ENCODE measurements at regions not wholly inside any gene's neighbourhood (a gene's known extent, or its start where the extent isn't known, plus 50 kb on each side); places are given as distances from the start of the nearest gene placed in this dataset.

DNA sequence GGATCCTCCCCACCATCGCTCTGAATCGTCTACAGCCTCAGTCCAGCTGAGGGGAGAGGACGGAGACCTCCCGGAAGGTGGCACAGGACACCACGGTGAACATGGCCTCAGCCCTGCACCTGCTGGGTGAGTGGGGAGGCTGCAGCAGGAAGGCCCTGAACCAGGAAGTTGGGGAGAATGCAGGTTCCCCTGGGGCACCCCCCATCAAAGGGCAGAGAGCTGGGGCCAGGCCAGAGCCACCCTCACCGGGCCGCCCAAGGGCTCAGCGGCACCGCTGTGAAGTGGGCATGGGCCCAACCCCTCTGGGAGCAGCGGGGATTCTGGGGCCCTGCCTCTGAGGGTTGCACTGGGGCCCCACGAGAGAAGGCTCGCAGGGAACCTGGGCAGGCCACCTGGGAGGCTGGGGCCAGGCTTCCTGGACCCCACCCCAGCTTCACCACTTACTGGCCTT is 98.7 kb downstream of the MICALL2 start:
- no peak overlapping the region for H3K27ac Mint-ChIP-seq
- ATAC-seq (no peak), DNase-seq (no peak)
- no peaks in the 10 kb centered on the region for H3K27me3 Mint-ChIP-seq
- H3K9me3 Mint-ChIP-seq (ENCODE audit: low read depth) = peaks cover 3% of the 10 kb centered on the region
- no peaks in the 10 kb centered on the region for H3K4me1 Mint-ChIP-seq
- H3K36me3 Mint-ChIP-seq = no peaks in the 10 kb centered on the region
- no peak overlapping the region for H3K4me3 Mint-ChIP-seq
- CTCF ChIA-PET = no interaction called here

- DNase-seq = no peak
- no peaks in the 10 kb centered on the region for H3K36me3 Mint-ChIP-seq
- H3K27ac Mint-ChIP-seq = no peak overlapping the region
- H3K27me3 Mint-ChIP-seq = no peaks in the 10 kb centered on the region
- CTCF ChIA-PET = no interaction called here
- H3K9me3 Mint-ChIP-seq (ENCODE audit: low read depth) = peaks cover 3% of the 10 kb centered on the region
- no peak overlapping the region for H3K4me3 Mint-ChIP-seq
- no peak for ATAC-seq
- no peaks in the 10 kb centered on the region for H3K4me1 Mint-ChIP-seq
These were observed 98.1 kb downstream of the MICALL2 start for GRCh38 chr7:1361016-1361755.

DNA sequence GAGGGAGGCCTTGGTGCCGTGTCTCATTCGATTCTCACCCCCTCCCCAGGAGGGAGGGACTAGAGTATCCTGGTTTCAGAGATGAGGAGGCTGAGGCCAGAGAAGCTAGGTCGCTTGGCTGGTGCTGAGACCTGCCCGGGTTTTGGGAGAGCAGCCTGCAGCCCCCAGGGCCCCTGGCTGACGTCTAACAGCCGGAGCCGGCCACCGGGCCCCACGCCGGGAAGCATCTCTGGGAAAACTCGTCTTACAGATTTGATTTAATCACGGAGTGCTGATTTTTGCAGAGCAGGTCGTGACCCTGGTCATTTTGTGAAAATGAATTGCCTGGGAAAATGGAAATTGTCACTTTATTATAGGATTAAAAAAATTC is 97.5 kb downstream of the MICALL2 start:
- H3K4me1 Mint-ChIP-seq = no peaks in the 10 kb centered on the region
- no peak for DNase-seq
- no peak overlapping the region for H3K27ac Mint-ChIP-seq
- H3K36me3 Mint-ChIP-seq = no peaks in the 10 kb centered on the region
- no peaks in the 10 kb centered on the region for H3K27me3 Mint-ChIP-seq
- no peak for ATAC-seq
- H3K9me3 Mint-ChIP-seq (ENCODE audit: low read depth) = peaks cover 2% of the 10 kb centered on the region
- no peak overlapping the region for H3K4me3 Mint-ChIP-seq
- CTCF ChIA-PET = no interaction called here

DNA sequence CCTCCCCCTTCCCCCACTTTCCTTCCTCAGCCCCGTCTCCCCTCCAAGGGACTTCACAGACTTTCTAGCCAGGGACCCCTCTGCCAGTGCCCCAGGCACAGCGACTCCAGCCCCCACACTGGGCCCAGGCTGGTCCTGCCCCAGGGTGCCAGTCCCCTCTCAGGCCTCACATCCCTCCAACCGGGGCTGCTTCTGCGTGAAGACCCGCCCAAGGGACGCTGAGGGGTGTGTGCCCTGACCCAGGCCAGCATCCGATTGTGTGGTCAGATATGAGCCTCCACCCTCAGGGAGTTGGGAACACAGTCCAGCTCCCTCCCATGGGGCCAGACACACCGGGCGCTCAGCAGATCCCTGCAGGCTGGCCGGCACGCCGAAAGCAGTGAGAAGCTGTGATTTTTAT is 97.0 kb downstream of the MICALL2 start:
- H3K27ac Mint-ChIP-seq = no peak overlapping the region
- peaks cover 3% of the 10 kb centered on the region for H3K27me3 Mint-ChIP-seq
- ATAC-seq = no peak
- no peaks in the 10 kb centered on the region for H3K4me1 Mint-ChIP-seq
- H3K36me3 Mint-ChIP-seq = no peaks in the 10 kb centered on the region
- H3K4me3 Mint-ChIP-seq = no peak overlapping the region
- no peak for DNase-seq
- H3K9me3 Mint-ChIP-seq (ENCODE audit: low read depth) = no peaks in the 10 kb centered on the region
- CTCF ChIA-PET = no interaction called here

DNA sequence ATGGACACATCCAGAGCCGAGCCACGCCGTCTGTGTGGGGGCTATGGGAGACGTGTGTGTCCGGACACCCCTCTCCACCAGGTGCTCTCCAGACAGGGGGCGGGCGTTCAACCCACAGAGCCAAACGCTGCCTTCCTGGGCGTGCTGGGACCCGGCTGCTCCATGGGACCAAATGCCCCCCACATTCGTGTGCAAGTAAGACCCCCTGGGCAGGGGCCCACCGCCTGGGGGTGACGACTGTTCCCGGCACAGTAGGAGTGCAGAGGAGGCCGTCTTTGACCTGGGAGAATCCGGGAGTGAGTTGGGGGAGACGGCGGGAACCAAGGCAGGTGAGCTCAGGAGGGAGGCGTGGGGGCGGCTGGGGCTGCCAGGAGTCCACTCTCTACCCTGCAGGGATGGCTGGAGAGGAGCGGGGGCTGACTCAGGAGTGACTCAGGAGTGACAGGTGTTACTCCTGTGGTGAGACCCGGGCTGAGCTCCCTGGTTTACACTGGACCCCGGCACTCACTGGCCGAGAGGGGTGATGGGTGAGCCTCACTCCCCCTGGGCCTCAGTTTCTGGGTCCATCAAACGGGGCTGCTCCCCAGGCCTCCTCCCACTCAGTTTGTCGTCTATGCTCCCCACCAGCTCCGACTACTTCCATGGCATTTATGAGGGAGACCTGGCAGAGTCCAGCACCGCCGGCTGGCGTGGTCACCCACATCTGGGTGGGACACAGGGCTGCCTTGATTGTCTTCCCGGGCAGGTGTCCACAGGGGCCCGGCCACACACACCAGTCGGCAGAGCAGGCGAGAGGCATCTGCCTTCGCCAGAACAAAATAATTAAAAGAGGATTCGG is 95.0 kb downstream of the MICALL2 start:
- DNase-seq (no peak), ATAC-seq (no peak)
- Mint-ChIP-seq H3K4me1 (no peaks in the 10 kb centered on the region), H3K36me3 (no peaks in the 10 kb centered on the region), H3K27ac (no peak overlapping the region), H3K9me3 (ENCODE audit: low read depth) (no peaks in the 10 kb centered on the region), H3K4me3 (no peak overlapping the region), H3K27me3 (peaks cover 19% of the 10 kb centered on the region)
- CTCF ChIA-PET = interaction anchor here (1.4 kb wide), 1 partner anchor 49 kb away, joined by 3 read pairs; no protein-coding TSS in a partner anchor

DNA sequence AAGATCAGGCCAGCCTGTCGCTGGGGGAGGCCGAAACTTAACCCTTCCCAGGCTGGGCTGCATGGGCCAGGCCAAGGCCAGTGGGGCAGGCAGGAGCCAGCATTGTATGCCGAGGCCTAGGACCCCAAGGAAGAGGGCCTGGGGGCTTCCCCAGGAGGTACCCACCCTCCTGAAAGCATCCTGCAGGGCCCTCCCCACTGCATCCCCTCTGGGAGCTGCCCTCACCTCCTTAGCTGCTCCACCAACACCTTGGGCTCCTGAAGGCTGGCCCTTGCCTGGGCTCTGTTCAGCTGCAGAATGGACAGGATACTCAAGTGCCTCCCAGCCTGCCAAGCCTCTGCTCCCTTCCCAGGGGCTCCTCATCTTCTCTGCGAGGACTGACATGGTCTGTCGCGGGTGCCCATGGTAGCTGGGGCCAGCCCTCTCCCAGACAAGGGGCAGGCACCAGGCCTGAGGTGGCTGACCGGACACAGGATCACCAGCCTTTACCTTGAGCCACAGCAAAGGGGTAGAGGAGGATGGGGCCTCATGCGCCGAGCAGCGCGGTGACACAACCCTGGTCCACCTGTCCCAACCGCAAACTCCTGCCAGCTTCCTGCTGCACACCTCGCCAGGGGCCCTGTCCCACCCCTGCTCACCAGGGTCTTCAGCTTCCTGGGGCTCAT is 94.2 kb downstream of the MICALL2 start:
- H3K36me3 Mint-ChIP-seq = no peaks in the 10 kb centered on the region
- CTCF ChIA-PET = interaction anchor here (0.8 to 1.4 kb wide), 2 partner anchors 48 to 52 kb away, joined by 3 read pairs; no protein-coding TSS in a partner anchor
- ATAC-seq = no peak

GRCh38 chr7:1365846-1366245 is 93.4 kb downstream of the MICALL2 start:
- no peak for ATAC-seq
- Mint-ChIP-seq H3K27me3 (peaks cover 24% of the 10 kb centered on the region), H3K36me3 (no peaks in the 10 kb centered on the region), H3K4me1 (no peaks in the 10 kb centered on the region), H3K9me3 (ENCODE audit: low read depth) (no peaks in the 10 kb centered on the region), H3K27ac (no peak overlapping the region), H3K4me3 (no peak overlapping the region)
- CTCF ChIA-PET = interaction anchor here (1.4 kb wide), 1 partner anchor 47 kb away, joined by 3 read pairs; no protein-coding TSS in a partner anchor
- DNase-seq = no peak

More for the DNA sequence above, 94.2 kb downstream of the MICALL2 start:
- Mint-ChIP-seq H3K27me3 (peaks cover 24% of the 10 kb centered on the region), H3K27ac (no peak overlapping the region), H3K9me3 (ENCODE audit: low read depth) (no peaks in the 10 kb centered on the region), H3K4me1 (no peaks in the 10 kb centered on the region), H3K4me3 (no peak overlapping the region)
- no peak for DNase-seq

- ATAC-seq = no peak
- Mint-ChIP-seq H3K27me3 (peaks cover 24% of the 10 kb centered on the region), H3K9me3 (ENCODE audit: low read depth) (no peaks in the 10 kb centered on the region), H3K4me3 (no peak overlapping the region), H3K36me3 (no peaks in the 10 kb centered on the region), H3K27ac (no peak overlapping the region), H3K4me1 (no peaks in the 10 kb centered on the region)
- CTCF ChIA-PET = no interaction called here
- no peak for DNase-seq
These were observed 92.4 kb downstream of the MICALL2 start for GRCh38 chr7:1366801-1367405.

DNA sequence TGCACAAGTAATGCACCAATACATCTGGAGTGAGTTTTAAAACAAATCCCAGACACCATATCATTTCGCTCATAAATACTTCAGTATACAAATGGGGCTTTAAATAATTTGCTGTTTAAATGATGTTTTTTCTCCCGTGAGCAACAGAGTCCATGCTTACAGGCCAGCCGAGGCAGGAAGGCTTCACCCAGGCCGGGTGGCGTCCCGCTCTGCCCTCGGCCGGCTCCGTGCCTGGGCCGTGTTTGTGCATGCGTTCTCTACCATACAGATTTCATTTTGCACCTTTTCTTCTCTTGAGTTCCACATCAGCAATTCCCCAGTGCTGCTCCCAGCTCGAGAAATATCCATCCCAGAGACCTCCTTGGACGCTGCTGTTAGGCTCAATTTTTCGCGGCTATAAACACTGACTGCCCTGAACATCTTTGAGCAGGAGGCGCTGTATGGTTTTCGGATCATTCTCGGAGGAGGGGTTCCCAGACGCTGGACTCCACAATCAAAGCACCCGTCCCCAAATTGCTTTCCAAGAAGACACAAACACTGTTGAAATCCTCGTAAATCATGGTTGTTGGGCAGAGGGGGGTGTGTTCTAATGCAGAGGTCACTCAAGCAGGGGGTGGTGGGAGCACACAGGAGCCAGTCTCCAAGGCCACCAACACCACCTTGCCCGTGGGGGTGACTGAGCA is 91.6 kb downstream of the MICALL2 start:
- H3K27ac Mint-ChIP-seq = no peak overlapping the region

GRCh38 chr7:1368184-1368681 is 91.0 kb downstream of the MICALL2 start:
- H3K27ac Mint-ChIP-seq = no peak overlapping the region
- ATAC-seq (no peak), DNase-seq (no peak)
- peaks cover 24% of the 10 kb centered on the region for H3K27me3 Mint-ChIP-seq
- no peak overlapping the region for H3K4me3 Mint-ChIP-seq
- CTCF ChIA-PET = no interaction called here
- H3K9me3 Mint-ChIP-seq (ENCODE audit: low read depth) = no peaks in the 10 kb centered on the region
- H3K36me3 Mint-ChIP-seq = no peaks in the 10 kb centered on the region
- no peaks in the 10 kb centered on the region for H3K4me1 Mint-ChIP-seq

More for the DNA sequence above, 91.6 kb downstream of the MICALL2 start:
- CTCF ChIA-PET = no interaction called here
- no peak overlapping the region for H3K4me3 Mint-ChIP-seq
- ATAC-seq (no peak), DNase-seq (no peak)
- peaks cover 24% of the 10 kb centered on the region for H3K27me3 Mint-ChIP-seq
- no peaks in the 10 kb centered on the region for H3K9me3 Mint-ChIP-seq (ENCODE audit: low read depth)
- H3K4me1 Mint-ChIP-seq = no peaks in the 10 kb centered on the region
- no peaks in the 10 kb centered on the region for H3K36me3 Mint-ChIP-seq

DNA sequence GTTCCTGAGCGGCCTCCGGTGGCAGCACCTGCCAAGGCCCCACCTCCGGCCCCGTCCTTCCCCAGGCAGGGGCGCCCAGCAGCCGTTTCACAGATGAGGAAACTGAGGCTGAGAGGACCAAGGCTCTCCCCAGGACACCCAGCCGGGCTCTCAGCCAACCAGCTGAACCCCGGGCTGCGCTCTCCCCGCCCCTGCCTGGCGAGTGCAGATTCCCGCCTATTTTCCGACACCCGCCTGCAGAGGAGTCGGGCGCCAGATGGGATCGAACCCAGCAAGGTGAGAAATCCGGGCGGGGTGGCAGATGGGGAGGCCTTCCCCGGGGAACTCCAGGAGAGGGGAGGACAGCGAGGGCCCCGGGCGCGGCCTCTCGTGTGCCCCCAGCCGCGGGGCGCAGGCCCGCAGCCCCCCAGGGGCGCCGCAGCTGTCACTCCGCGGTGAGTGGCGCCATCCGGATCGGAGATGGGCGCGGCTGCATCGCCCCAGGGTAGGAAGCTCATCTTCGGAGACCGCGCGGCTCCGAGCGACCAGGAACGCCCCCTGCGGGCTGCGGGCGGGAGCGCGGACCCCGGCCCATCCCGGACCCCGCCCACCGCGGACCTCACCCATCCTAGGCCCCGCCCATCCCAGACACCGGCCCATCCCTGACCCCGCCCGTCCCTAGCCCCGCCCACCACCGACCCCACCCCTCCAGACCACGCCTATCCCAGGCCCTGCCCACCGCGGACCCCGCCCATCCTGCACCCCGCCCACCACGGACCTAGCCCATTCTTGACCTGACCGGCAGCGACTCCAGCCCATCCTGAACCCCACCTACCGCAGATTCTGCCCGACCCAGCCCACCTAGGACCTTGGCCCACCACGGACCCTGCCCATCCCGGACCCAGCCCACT is 90.3 kb downstream of the MICALL2 start:
- peak; percentile 45 for DNase-seq
- peaks cover 24% of the 10 kb centered on the region for H3K27me3 Mint-ChIP-seq
- ATAC-seq = peak; percentile 63
- no peaks in the 10 kb centered on the region for H3K4me1 Mint-ChIP-seq
- no peaks in the 10 kb centered on the region for H3K9me3 Mint-ChIP-seq (ENCODE audit: low read depth)
- no peaks in the 10 kb centered on the region for H3K36me3 Mint-ChIP-seq
- CTCF ChIA-PET = no interaction called here
- H3K27ac Mint-ChIP-seq = no peak overlapping the region
- no peak overlapping the region for H3K4me3 Mint-ChIP-seq
